ENCODE measurements at regions not wholly inside any gene's neighbourhood (a gene's known extent, or its start where the extent isn't known, plus 50 kb on each side); places are given as distances from the start of the nearest gene placed in this dataset.

DNA sequence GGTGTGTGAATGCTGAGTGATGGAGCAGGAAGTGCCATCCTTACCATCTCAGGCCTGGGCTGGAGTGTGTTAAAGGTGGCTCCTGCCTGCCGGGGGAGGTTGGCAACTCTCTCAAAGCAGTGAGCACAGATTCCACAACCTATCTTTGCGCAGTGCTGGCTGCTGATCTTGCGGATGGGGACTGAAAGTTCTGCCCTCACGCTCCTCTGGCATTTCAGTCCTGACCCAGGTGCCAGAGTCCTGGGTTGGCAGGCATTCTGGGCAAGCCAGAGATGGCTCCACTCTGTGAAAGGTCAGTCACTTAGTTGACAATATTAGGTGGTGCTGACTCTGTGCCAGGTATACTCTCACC lies 315.5 kb downstream of the RPS24 start:
- no peak for DNase-seq

DNA sequence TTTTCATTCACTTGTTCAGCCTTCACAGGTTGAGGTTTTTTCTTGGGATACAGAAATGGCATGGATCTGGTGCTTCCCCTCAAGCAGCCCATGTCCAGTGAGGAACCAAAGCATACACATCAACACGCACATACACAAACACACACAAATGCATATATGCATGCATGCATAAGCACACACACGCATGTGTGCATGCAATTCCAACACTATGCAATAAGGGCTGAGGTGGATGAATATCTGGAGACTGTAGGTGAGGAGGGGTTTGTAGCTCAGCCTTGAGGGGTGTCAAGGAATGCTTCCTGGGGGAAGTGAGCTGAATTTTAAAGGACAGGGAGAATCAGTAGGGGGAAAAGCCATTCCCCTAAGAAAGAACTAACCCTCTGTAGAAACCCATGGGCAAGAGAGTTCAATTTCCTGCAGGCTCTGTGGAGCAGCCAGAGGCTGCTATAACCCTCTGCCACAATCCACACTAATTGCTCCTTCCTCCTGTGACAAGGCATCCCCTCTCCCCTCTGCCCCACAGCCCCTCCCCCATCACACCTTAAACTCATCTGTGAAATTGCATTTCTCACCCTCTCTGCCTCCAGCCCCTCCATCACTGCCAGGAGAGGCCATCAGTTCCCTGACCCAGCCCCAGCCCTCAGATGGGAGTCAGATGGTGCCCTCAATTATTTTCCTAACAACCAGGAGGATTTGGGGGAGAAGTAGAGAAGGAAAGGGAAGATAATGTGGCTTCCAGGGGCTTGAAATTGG lies 316.4 kb downstream of the RPS24 start:
- DNase-seq, result no peak

- no peak for DNase-seq
Observed at GRCh38 chr10:78351283-78351682, 317.6 kb downstream of the RPS24 start.

GRCh38 chr10:78351809-78352208 lies 318.1 kb downstream of the RPS24 start:
- DNase-seq, result no peak

DNA sequence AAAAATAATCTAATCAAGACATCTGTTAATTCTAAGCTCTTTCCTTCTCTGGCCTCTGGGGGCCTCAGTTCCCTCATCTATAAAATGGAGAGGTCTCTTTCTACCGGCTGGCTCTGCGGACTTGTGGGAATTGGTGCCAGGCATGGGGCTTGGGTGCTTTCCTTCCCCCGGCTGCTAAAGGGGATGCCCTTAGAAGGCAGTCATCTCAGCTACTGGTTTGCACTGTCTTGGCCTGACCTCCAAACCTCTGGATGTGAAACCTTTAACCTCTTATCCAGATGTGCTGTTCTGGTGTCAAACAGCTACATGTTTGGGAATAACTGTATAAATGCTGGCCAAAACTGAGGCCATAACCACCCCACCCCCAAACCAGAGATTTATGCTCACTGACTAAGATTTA lies 320.0 kb downstream of the RPS24 start:
- DNase-seq, result no peak

DNA sequence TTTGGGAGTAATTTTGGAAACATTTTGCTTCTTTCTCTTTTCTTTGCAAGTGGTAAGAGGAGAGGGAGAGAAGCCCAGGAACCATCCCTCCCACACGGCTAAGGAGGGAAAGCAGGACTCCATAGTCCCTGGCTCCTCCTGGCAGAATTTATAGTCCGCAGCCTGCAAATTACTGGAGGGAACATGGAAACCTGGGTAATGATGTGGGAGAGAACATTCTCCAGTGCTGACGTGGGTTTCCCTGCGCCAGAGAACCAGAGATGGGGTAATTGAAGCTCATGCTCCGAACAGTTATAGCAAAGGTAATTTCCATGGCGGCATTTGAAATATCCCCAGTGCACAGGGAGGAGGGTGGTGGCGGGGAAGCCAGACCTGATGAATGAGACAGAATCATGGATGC lies 320.4 kb downstream of the RPS24 start:
- DNase-seq, result no peak

GRCh38 chr10:78356291-78356900 lies 322.7 kb downstream of the RPS24 start:
- no peak for DNase-seq

DNA sequence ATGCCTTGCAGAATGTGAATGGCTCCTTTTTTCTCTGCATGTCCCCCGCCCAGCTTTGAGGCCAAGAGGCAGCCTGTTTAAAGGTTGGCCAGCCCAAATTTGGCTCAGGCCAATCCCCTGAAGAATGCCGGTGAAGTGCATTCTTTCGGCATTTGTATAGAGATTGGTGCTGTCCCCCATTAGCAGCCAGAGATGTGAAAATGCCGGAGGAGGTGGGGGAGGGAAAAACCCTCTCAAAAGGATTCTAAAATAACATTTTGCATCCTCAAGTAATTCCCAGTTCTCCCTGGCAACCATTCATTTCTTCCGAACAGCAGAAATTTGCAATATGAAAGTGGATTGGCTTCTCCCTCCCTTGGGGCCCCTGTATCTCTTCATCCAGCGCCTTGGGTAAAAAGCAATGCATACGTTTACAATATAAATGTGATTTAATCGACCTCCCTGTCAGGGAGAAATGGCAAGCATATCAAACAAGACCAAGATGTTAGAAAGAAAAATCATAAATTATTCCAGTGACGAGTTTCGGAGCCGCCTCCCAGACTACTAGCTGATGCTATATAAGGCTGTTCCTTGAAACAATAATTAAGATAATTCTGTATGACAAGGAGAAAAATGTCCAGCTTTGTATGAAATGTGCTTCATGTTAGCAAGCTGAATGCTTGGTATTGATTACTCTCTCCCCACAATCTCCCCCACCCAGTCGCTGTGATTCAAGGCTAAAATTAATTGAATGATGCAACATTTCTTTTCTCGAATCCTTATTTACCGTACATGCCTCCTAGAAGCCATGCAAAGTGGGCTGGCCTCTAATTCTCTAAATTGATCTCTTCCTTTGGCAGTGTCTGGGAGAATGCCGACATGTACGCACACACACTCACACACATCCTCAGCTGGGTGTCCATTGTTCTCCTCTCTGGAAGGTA lies 323.7 kb downstream of the RPS24 start:
- no peak for DNase-seq

DNA sequence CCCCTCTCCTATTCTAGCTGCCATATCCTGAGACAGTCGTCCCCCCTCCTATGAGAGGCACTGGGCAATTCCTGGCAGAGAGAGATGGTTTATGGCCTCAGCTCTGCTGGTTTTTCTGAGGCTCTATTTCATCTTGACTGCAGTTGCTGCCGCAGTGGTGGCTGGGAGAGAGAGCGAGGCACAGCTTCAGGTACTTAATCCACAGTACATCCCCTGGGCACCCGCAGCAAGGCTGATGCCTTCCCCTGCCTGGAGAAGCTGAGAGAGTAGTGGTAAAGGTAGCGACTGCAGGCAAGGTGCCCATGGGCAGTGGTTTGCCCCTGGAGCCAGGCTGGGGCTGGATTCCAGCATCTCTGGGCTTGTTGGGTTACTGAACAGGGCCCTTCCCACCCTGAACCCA lies 324.7 kb downstream of the RPS24 start:
- DNase-seq, result no peak

DNA sequence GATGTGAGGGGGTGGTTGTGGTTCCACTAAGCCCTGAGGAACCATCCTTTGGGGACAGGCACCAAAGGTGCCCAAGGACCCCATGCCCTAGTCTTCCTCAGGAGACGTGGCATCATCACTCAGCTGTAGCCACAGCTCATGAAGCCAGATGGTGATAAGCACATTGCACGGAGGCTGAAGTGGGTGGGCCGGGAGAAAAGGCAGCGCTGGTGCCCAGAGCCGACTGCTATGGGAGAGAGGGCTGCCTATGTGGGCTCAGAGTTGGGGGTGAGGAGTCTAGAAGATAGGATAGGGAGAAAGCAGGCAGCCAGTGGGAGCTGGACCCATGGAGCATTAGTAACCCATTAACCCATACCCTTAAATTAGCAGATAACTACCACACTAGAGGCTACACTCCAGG lies 325.3 kb downstream of the RPS24 start:
- DNase-seq, result no peak

DNA sequence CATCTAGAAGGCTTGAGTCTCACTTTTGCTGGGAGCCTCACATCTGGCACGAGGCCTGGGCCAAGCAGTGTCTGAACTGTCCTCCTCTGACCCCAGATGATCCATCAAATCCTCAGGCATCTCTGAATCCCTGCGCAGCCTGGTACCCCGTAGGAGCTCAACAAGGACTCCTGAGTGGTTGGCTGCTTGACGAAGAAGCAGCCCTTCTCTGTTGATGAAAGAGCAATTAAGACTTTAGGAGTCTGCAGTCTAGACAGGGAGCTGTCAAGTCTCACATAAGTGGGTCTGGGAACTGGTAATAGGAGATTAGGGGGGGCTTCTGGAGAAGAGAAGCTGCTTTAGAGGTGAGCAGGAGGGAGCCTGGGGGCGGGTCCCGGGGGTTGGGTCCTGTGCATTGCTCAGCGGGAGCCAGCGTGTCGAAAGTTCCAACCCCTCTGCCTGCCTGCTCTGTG lies 326.0 kb downstream of the RPS24 start:
- DNase-seq, result no peak

DNA sequence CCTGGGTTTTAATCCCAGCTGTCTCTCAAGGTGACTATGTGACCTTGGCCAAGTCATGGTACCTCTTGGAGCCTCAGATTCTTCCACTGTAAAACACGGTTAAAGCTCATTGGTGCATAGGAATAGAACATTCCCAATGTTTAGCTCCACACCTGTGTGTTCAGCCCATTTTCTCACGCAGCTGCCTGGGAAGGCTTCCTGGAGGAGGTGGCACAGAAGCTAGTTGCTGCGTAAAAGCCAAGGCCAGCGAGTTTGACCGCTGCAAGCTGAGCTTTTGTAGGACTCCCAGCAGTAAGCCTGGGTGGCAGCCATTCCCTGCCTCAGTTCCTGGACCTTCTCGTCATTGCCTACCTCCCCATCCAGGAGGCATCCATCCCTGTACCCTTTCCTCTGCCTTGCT lies 326.6 kb downstream of the RPS24 start:
- DNase-seq, result no peak

- no peak for DNase-seq
Observed at GRCh38 chr10:78361031-78361430, 327.4 kb downstream of the RPS24 start.

DNA sequence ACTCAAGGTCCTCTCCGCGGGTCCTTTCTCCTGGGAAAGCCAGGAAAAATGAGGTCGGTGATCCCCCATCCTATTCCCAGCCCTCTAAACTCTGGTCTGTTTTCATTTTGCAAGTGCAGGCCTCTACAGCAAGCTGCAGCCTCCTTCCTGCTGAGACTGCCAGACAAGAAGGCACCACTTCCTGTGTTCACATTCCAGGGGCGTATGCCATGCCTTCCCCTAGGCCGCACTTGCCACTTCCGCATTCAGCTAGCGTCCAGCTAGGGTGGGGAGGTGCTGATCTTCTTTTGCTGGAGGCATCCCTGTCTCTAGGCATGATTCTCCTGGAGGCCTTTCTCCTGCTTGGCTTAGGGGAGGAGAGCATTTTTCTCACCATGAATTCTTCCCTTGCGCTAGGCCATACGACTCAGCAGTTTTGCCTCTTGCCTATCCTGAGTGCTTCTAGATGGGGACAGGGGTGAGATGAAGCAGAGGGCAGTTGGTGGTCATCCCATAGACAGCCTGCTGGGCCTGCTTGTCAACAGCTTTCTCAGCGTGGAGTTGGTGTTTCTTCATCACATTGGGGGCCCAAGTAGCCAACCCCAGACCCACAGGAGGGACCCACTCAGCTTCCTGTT lies 328.9 kb downstream of the RPS24 start:
- peak; percentile 25 for DNase-seq

DNA sequence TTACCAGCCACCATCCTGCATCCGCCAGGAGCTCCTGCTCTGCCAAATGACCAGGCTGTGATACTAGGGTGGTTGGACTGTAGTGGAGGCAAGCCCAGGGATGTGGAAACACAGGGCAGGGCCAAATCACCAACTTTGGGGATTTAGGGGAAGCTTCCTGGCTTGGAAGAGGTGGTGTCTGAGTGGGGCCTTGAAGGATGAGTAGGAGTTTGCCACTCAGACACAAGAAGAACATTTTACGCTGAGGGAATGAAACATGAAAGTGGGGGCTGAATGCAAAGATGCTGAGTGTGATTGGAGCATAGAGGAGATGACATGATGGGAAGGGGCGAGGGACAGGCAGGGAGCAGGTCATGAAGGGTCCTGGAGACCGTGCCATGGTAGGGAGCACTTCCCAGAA lies 329.5 kb downstream of the RPS24 start:
- no peak for DNase-seq

DNA sequence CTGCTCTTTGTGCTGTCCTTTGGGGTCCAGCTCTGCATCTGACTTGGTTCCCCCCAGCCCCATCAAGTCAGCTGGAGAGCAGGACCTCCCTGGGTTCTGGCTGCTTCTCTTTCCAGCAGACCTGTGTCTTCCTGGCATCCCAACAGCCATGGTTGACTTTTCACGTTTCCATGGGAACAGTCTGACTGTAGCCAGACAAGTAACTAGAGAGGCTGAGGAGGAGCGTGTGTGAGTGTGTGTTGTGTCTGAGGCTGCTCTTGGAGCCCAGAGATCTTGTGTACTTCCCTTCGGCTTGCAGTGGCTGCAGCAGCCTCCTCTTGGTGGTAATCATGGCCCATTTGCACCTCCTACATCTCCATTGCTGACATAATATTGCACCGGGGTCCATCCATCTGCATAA lies 332.0 kb downstream of the RPS24 start:
- no peak for DNase-seq

GRCh38 chr10:78366663-78367411 lies 333.2 kb downstream of the RPS24 start:
- DNase-seq, result no peak

DNA sequence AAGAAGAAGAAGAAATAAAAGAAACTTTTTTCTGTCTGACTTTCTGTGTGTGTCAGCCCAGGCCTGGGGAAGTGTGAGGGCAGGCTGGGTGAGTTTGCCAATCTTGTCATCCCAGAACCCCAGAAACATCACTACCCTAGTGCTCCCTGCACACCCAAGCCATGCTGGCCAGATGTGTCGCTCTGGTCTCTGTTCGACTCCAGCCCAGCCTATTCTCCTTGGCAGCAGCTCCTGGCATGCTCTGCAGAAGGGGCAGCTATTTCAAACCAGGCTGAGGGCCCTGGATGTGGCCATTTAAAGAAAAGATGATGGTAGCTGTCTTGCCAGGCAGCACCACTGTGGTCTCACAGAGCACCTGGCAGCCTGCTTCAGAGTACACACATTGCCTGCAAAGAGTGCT lies 334.1 kb downstream of the RPS24 start:
- DNase-seq, result no peak

GRCh38 chr10:78371136-78371535 lies 337.5 kb downstream of the RPS24 start:
- DNase-seq, result no peak

- no peak for DNase-seq
Observed at GRCh38 chr10:78372806-78373205, 339.1 kb downstream of the RPS24 start.

DNA sequence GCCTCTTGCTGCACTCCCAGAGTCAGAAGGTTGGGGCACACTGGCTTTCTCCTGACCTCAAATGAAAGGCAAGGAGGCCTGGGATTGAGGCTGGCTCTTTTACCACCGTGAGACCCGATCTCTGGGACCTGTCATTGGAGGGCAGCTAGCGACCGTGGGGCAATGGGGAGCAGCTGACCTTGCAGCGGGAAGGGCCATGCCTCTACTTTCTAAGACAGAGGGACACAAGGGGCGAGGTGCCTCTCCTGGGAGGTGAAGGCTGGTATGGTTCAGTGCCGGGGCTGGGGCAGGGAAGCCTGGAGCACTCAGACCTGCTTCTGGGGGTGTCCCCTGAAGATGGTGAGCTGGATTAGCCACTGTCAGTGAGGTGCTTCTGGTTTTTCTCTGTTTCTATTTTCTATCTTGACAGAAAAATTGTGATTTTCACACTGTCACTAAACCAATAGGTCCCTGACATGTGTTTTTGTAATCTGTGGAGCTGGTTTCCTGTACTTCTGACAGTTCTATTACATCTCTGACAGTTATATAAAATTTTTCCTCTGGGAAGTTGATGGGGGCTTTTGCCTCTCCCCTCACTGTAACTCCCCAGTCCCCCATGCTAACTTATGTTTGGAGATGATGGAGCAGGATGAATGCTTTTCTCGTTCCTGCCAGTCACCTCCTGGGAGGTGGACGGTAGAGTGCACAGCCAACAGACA lies 340.8 kb downstream of the RPS24 start:
- DNase-seq, result no peak
